HG03442 (cell line): ENCODE measurements at regions not wholly inside any gene's neighbourhood (a gene's known extent, or its start where the extent isn't known, plus 50 kb on each side); places are given as distances from the start of the nearest gene placed in this dataset.
A peak's percentile ranks its signal among the peaks of the same experiment; 100 is the strongest.

ENCODE experiments used
- ATAC-seq: cut with Tn5 transposase; IDR thresholded peaks from one replicate; pipeline ENCODE4 v1.9.1; 2021; ENCODE audit warnings: mild to moderate bottlenecking, moderate library complexity; ENCODE audit not compliant: unreplicated experiment

DNA sequence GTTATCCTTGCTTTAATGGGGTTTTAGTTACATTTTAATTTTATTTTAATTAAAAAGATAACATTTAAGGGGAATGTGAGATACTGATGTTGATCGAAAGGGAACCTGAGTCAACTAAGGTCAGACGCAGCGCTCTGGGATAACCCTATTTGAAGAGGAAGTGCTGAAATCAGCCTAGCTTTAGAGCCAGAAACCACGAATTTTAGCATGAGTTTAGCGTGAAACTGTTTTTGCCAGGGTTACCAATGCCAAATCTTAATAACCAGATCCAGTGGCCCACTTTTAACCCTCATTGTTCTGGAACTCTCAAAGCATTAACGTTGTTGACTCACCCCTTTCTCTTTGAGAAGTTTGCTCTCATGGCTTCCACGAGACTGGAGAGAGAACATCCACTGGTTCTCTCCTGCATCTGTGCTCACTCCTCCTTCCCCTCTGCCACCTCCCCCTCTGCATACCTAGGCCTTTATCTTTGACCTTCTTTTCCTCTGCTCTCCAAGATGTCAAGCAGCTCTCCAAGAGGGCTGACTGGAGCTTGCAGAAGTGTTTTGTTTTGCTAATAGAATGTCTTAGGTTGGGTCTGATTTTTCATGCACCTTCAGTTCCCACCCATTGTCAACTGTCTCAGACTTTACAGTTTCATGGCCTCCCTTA is 198.3 kb upstream of the CELF2 start:
- no peak for ATAC-seq

DNA sequence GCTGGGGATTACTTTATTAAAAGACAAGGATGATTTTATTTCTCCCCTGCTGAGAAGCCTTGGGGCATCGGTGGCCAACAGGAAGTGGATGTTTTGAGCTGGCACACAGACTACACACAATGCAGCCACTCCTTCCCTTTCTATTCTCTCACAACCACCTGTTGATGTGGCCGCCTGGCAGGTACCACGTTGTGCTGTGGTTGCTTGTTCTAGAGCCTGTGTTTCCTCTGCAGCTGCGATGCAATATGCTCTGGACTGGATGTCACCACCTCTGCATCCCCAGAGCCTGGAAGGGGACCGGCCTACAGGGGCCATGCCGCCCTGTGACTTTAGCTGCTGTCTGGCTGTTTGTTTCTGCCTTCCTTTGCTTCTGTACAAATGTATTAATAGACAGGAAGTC is 195.7 kb upstream of the CELF2 start:
- ATAC-seq, result no peak

DNA sequence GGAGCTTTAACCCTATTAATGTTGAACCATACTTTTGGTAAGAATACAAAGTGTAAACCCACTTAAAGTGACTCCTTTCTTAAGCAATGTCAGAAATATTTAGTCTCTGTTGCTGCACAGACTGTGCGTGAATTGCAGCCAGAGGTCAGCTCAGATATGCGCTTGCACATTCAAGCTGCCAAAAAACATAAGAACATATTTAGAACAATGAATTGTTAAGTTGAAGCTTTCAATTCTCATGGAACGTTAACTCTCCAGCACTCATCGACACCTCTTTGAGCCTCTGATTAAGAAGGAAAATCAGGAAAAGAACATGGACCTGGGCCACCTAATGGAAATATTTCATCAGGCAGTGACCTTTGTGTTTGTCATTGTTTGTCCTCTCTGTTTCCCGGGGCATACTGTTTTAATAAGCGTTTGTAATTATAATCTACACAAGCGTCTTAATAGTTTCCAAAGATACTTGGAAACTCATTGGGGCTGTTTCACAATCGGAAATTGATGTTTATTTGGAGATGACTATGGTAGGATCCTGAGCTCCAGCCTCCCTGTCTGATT is 193.0 kb upstream of the CELF2 start:
- no peak for ATAC-seq

GRCh38 chr10:10826125-10826524 is 191.5 kb upstream of the CELF2 start:
- ATAC-seq, result no peak

GRCh38 chr10:10828623-10829022 is 189.0 kb upstream of the CELF2 start:
- no peak for ATAC-seq

DNA sequence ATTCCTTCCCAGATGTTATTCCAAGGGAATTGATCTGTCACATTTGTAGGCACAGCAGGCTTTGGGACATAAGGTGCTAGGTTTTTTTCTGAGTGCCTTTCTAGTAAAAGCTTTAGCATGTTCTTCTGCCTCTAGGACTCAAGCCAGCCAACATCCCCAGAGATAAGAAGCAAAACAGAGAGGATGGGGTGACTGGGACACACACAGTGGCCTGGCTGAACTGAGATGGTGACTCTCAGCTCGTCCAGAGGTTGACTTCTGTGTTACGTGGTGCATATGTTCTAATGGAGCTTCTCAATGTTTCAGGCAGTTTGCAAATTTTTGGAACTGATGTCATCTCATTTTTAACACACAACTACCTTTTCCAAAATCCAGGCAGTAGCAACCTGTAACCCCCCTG is 188.1 kb upstream of the CELF2 start:
- ATAC-seq, result no peak

DNA sequence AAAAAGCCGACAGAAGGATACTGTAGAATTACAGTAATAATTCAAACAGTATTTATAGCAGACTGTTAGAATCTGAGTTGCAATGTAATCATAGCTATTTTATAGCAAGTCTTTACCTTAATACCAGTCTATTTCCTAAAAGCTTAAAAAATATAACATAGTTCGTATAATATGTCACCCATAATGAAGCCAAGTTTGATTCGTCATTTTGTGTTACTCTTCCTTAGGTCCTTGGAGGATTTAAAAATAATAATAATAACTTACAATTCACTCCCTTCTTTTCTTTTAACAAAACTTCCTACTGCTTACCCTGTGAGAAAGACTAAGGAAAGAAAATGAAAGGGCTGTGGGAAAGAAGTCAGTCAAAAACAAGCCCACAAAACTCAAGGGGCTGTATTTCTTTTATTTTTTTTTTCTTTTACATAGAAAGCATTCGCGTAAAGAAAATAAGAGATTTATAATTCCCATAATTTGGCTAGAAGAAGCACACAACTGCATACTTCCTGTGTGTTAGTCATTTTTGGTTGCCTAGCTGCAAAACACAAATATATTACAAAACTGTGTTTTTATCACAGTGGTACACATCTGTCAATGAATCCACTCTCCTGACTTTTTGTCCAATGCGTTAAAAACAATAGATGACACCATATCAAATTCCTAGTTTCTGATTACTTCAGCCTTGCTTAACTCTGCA is 187.2 kb upstream of the CELF2 start:
- ATAC-seq, result no peak

- no peak for ATAC-seq
Measured at GRCh38 chr10:10831085-10831484, 186.6 kb upstream of the CELF2 start.

- ATAC-seq, result no peak
Measured at GRCh38 chr10:10833955-10834354, 183.7 kb upstream of the CELF2 start.

- no peak for ATAC-seq
Measured at GRCh38 chr10:10844251-10844650, 173.4 kb upstream of the CELF2 start.

DNA sequence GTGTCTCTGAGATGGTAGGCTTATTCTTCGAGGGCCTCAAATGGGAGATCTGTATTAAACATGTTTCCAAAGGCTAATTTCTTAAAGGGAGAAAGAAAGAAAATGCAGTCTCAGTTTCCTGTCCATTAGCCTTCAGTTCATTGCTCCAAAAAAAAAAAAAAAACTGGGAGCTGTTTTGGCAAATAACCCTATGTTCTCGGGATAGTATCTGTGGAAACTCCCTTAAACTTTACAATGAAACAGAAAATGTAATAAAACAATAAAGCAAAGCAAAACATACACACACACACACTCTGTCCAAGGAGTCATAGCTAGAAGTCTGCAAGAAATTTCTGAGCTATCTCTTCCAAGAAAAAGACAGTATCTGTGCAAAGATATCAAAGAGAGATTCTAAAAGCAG is 172.5 kb upstream of the CELF2 start:
- ATAC-seq, result no peak

DNA sequence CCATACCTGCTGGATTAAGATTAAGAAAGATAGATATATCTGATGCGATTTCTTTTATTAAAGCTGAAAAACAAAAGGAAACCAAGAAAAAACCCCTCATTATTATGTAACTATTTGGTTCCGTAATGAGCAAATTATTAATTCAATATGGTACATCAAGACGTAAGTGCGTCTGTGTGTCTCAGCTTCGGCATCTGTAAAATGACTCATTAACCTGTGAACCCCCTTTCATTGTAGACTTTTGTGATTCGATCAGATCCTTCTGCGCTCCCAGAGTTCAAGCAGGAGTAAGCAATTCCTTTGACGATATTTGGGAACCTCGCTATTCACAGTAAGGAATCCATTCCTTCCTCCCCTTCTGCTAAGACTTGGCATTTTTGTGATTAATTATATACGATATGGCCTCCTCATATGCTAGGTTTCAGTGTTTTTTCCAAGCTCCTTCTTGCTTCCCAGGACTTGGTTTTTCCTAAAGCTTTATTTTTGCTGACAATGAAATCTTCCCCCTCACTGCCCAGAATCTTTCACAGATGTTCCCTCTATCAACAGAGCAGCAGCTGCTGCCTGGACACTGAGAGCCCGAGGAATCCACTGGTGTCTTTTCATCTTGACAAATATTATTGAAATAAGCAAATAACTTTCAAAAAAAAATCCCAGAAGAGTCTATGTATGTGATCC is 171.7 kb upstream of the CELF2 start:
- ATAC-seq, result no peak

GRCh38 chr10:10846504-10846900 is 171.2 kb upstream of the CELF2 start:
- no peak for ATAC-seq

- no peak for ATAC-seq
Measured at GRCh38 chr10:10847387-10847786, 170.3 kb upstream of the CELF2 start.

- ATAC-seq, result no peak
Measured at GRCh38 chr10:10848488-10849111, 169.1 kb upstream of the CELF2 start.

DNA sequence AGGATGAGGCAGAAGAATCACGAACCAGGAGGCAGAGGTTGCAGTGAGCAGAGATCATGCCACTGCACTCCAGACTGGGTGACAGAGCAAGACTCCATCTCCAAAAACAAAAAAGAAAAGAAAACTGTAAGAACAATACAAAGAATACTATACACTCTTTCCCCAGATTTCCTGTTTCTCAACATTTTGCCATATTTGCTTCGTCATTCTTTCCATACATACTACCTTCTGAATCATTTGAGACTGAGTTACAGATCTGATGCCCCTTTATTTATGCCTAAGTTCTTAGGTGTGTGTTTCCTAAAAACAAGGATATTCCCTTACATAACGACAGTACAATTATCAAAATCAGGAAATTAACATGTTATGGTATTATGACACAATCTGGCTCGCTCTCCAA is 168.4 kb upstream of the CELF2 start:
- no peak for ATAC-seq

DNA sequence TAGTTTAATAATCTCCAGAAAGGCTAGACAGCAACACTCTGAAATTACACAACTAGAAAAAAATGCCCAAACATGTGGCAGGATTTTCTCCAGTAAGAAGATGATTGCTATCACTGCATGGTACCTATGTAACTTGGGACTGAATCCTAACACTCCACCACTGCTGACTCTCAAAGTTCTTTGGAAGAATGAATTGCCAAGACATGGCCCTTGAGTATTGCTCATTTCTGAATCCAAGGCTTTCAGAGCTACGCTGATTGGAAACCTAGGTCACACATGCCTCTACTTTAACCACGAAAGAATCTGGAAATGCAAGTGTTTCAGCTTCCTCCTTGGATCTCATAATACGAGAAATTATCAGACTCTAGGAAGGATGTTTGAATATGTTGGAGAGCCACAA is 167.5 kb upstream of the CELF2 start:
- ATAC-seq, result no peak

- ATAC-seq, result no peak
Measured at GRCh38 chr10:10852464-10852863, 165.2 kb upstream of the CELF2 start.

GRCh38 chr10:10853954-10854353 is 163.7 kb upstream of the CELF2 start:
- ATAC-seq, result no peak

- no peak for ATAC-seq
Measured at GRCh38 chr10:10854725-10855124, 162.9 kb upstream of the CELF2 start.

DNA sequence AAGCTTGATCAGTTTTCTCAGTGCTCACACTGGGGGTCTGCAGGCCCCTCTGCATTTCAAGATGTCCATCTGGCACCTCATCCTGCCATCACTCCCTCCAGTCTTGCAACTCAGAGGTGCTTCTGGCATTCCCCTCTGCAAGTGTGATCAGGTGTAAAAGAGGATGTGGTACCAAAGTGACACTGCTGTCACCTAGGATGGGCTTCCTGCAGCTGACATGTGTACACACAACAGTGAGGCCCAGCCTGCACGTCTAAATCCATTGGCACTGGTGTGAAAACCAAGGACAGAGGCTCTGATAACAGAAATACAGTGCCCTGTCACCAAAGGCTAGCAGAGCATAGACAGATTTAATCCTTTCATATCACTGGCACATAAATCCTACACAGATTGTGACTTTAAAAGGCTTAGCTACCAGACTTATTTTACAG is 162.5 kb upstream of the CELF2 start:
- ATAC-seq, result peak; percentile 70
